Testis (tissue), 2 donors: ENCODE measurements at regions not wholly inside any gene's neighbourhood (a gene's known extent, or its start where the extent isn't known, plus 50 kb on each side); places are given as distances from the start of the nearest gene placed in this dataset.

Experiments
- POLR2A ChIP-seq: fragments of 450-650 bp; IDR thresholded peaks from one replicate; pipeline ENCODE4 v1.6.1; 2017; ENCODE audit warnings: antibody characterized with exemption, mild to moderate bottlenecking, moderate library complexity
- TF ChIP-seq, protein P1 (sequence below), 3 experiments: fragments of 450-650 bp in 2 of 3; fragments of 200-600 bp in 1 of 3; sonication (generic) in 1 of 3; IDR thresholded peaks; one replicate each; pipeline ENCODE4 v1.5.1; 2016 to 2019; ENCODE audit warnings: antibody characterized with exemption in 3 of 3, mild to moderate bottlenecking in 2 of 3, moderate library complexity in 1 of 3

DNA sequence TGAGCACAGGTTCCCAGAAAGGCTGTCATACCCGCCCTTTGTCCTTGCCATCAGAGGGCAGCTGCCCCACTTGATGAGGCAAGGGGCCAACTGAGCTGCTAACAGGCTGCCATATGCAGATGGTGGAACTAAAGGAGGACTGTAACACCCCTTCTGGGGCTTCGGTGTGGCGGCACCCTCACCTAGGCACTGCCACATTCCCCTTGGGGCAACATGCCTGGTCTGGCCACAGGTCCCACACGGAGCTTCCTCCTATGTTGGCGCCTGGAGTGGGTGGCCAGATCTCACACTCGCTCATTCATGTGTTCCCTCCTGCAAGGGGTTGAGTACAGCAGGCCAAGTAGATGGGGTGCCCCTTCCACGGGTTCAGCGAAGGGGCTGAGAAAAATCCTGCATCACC, 777.4 kb upstream of the CHD1 start:
- TF ChIP-seq, protein P1, sequence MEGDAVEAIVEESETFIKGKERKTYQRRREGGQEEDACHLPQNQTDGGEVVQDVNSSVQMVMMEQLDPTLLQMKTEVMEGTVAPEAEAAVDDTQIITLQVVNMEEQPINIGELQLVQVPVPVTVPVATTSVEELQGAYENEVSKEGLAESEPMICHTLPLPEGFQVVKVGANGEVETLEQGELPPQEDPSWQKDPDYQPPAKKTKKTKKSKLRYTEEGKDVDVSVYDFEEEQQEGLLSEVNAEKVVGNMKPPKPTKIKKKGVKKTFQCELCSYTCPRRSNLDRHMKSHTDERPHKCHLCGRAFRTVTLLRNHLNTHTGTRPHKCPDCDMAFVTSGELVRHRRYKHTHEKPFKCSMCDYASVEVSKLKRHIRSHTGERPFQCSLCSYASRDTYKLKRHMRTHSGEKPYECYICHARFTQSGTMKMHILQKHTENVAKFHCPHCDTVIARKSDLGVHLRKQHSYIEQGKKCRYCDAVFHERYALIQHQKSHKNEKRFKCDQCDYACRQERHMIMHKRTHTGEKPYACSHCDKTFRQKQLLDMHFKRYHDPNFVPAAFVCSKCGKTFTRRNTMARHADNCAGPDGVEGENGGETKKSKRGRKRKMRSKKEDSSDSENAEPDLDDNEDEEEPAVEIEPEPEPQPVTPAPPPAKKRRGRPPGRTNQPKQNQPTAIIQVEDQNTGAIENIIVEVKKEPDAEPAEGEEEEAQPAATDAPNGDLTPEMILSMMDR (IDR thresholded peaks at IDR 0.05), result no peak
- no peak for TF ChIP-seq POLR2A
